Mesenchymal stem cell (in vitro differentiated cells and primary cell): ENCODE measurements at regions not wholly inside any gene's neighbourhood (a gene's known extent, or its start where the extent isn't known, plus 50 kb on each side); places are given as distances from the start of the nearest gene placed in this dataset.
"Not testable (repeated sequence)": the region's sequence is repeated elsewhere in the genome, so short reads cannot be mapped to it uniquely, and the experiment has no call there.

Experiments
- DNase-seq: peaks from one replicate; pipeline ENCODE4 v3.0.0-alpha.2; 2013
- H2AFZ ChIP-seq: one replicate; pipeline ENCODE4 v1.6.1; 2013; ENCODE audit warnings: low read depth, mild to moderate bottlenecking, control low read depth, inconsistent platforms, low read length, moderate library complexity
- H2AK5ac ChIP-seq: 2 replicates; pipeline ENCODE4 v1.6.1; 2013; ENCODE audit warnings: low read length, moderate library complexity, mild to moderate bottlenecking, inconsistent platforms; ENCODE audit not compliant: severe bottlenecking
- H2BK120ac ChIP-seq: one replicate; pipeline ENCODE4 v1.6.1; 2013; ENCODE audit warnings: low read depth, mild to moderate bottlenecking, inconsistent platforms, low read length, moderate library complexity
- H2BK12ac ChIP-seq, 2 experiments: one replicate each; pipeline ENCODE4 v1.6.1; 2013; ENCODE audit warnings: inconsistent platforms in 2 of 2, low read length in 2 of 2, mild to moderate bottlenecking in 2 of 2, moderate library complexity in 2 of 2, control low read depth in 1 of 2
- H2BK15ac ChIP-seq: one replicate; pipeline ENCODE4 v1.6.1; 2013; ENCODE audit warnings: mild to moderate bottlenecking, low read depth, inconsistent platforms; ENCODE audit not compliant: poor library complexity, severe bottlenecking
- H2BK5ac ChIP-seq: 2 replicates; pipeline ENCODE4 v1.6.1; 2013; ENCODE audit warnings: low read depth, mild to moderate bottlenecking, low read length, control low read depth, inconsistent platforms; ENCODE audit not compliant: poor library complexity, severe bottlenecking
- H3K14ac ChIP-seq, 2 experiments: one replicate each; pipeline ENCODE4 v1.6.1; 2013; ENCODE audit warnings: inconsistent platforms in 2 of 2, low read length in 2 of 2, control low read depth in 1 of 2, mild to moderate bottlenecking in 1 of 2, moderate library complexity in 1 of 2
- H3K18ac ChIP-seq, 2 experiments: one replicate each; pipeline ENCODE4 v1.6.1; 2013; ENCODE audit warnings: inconsistent platforms in 2 of 2, low read length in 2 of 2, control low read depth in 1 of 2, low read depth in 1 of 2, mild to moderate bottlenecking in 1 of 2
- H3K23ac ChIP-seq, 2 experiments: one replicate each; pipeline ENCODE4 v1.6.1; 2013; ENCODE audit warnings: inconsistent platforms in 2 of 2, low read length in 2 of 2, mild to moderate bottlenecking in 2 of 2, moderate library complexity in 2 of 2, control low read depth in 1 of 2
- H3K27ac ChIP-seq: 2 replicates; pipeline ENCODE4 v1.5.1; 2013; ENCODE audit warnings: mild to moderate bottlenecking, moderate library complexity, low read length, control low read depth, inconsistent platforms; ENCODE audit not compliant: poor library complexity, severe bottlenecking
- H3K27me3 ChIP-seq, 2 experiments: 2 replicates each; pipeline versions ENCODE4 v1.6.1 to v1.7.0; 2013; ENCODE audit warnings: low read length in 2 of 2, mild to moderate bottlenecking in 2 of 2, moderate library complexity in 2 of 2, control low read depth in 1 of 2, inconsistent platforms in 1 of 2; ENCODE audit not compliant: control insufficient read depth in 1 of 2, insufficient read depth in 1 of 2
- H3K36me3 ChIP-seq, 2 experiments: 2 replicates each; pipeline versions ENCODE4 v1.6.1 to v1.7.0; 2013; ENCODE audit warnings: low read length in 2 of 2, control low read depth in 1 of 2, inconsistent platforms in 1 of 2, low read depth in 1 of 2, mild to moderate bottlenecking in 1 of 2; ENCODE audit not compliant: insufficient read depth in 2 of 2, control insufficient read depth in 1 of 2
- H3K4ac ChIP-seq, 2 experiments: one replicate each; pipeline ENCODE4 v1.6.1; 2013; ENCODE audit warnings: inconsistent platforms in 2 of 2, low read length in 2 of 2, mild to moderate bottlenecking in 2 of 2, moderate library complexity in 2 of 2, control low read depth in 1 of 2, low read depth in 1 of 2
- H3K4me1 ChIP-seq: 2 replicates; pipeline ENCODE4 v1.6.1; 2013; ENCODE audit warnings: low read depth, low read length, control low read depth; ENCODE audit not compliant: control insufficient read depth, insufficient read depth
- H3K4me2 ChIP-seq: 2 replicates; pipeline ENCODE4 v1.6.1; 2013; ENCODE audit warnings: low read length, mild to moderate bottlenecking, inconsistent platforms; ENCODE audit not compliant: poor library complexity, severe bottlenecking
- H3K4me3 ChIP-seq, 2 experiments: 2 replicates each; pipeline versions ENCODE4 v1.5.1 to v1.7.0; 2013; ENCODE audit warnings: low read length in 2 of 2, mild to moderate bottlenecking in 2 of 2, control low read depth in 1 of 2, low read depth in 1 of 2; ENCODE audit not compliant: insufficient read depth in 1 of 2
- H3K79me1 ChIP-seq: replicated peaks from 2 replicates; pipeline ENCODE4 v1.6.1; 2013; ENCODE audit warnings: mild to moderate bottlenecking, control low read depth, low read length, inconsistent platforms; ENCODE audit not compliant: poor library complexity, severe bottlenecking
- H3K9ac ChIP-seq: 2 replicates; pipeline ENCODE4 v1.7.0; 2013; ENCODE audit warnings: mild to moderate bottlenecking, low read length, moderate library complexity
- H3K9me3 ChIP-seq: 2 replicates; pipeline ENCODE4 v1.7.0; 2013; ENCODE audit warnings: mild to moderate bottlenecking, low read length; ENCODE audit not compliant: control insufficient read depth
- H4K8ac ChIP-seq: one replicate; pipeline ENCODE4 v1.6.1; 2013; ENCODE audit warnings: inconsistent platforms, mild to moderate bottlenecking, low read length, moderate library complexity
- H4K91ac ChIP-seq: one replicate; pipeline ENCODE4 v1.6.1; 2013; ENCODE audit warnings: mild to moderate bottlenecking, low read length, inconsistent platforms
- WGBS: methylation state at CpG from one replicate; pipeline ENCODE4 v1.1.7; 2013; ENCODE audit warnings: mixed read lengths; 5-methylcytosine and 5-hydroxymethylcytosine counted together

GRCh38 chr4:161285461-161285860 is 878.3 kb downstream of the FSTL5 start:
- Histone ChIP-seq H2BK12ac (no peak overlapping the region), H3K14ac (no peak overlapping the region), H3K23ac (no peak overlapping the region), H2AK5ac (no peak overlapping the region), H3K27ac (no peak overlapping the region), H3K36me3 (no peaks in the 10 kb centered on the region), H4K91ac (no peak overlapping the region), H3K18ac (no peak overlapping the region), H3K4ac (no peak overlapping the region), H2BK15ac (no peak overlapping the region), H2BK120ac (no peak overlapping the region), H2AFZ (no peak overlapping the region), H3K4me2 (no peak overlapping the region), H3K79me1 (no peaks in the 10 kb centered on the region), H3K4me3 (no peak overlapping the region), H3K4me1 (no peaks in the 10 kb centered on the region), H3K9ac (no peak overlapping the region), H3K9me3 (peaks cover 5% of the 10 kb centered on the region), H3K27me3 (no peaks in the 10 kb centered on the region), H2BK5ac (no peak overlapping the region), H4K8ac (no peak overlapping the region)
- DNase-seq = no peak

GRCh38 chr4:161280929-161281328 is 882.9 kb downstream of the FSTL5 start:
- no peak overlapping the region for H4K91ac ChIP-seq

GRCh38 chr4:161279095-161279494 is 884.7 kb downstream of the FSTL5 start:
- Histone ChIP-seq H3K18ac (no peak overlapping the region), H2BK120ac (no peak overlapping the region), H3K36me3 (no peaks in the 10 kb centered on the region), H2BK12ac (no peak overlapping the region), H3K23ac (no peak overlapping the region), H3K4me1 (no peaks in the 10 kb centered on the region), H3K14ac (no peak overlapping the region), H3K4me3 (no peak overlapping the region), H3K4ac (no peak overlapping the region), H2BK5ac (no peak overlapping the region), H2AK5ac (no peak overlapping the region), H2BK15ac (no peak overlapping the region), H4K8ac (no peak overlapping the region), H3K27me3 (no peaks in the 10 kb centered on the region), H3K9me3 (peaks cover 4% of the 10 kb centered on the region), H3K79me1 (no peaks in the 10 kb centered on the region), H4K91ac (no peak overlapping the region), H2AFZ (no peak overlapping the region), H3K27ac (no peak overlapping the region), H3K4me2 (no peak overlapping the region), H3K9ac (no peak overlapping the region)
- no peak for DNase-seq
- no CpG with 5 or more reads among the region's 2 CpGs for WGBS

More at GRCh38 chr4:161280929-161281328, 882.9 kb downstream of the FSTL5 start:
- H3K14ac ChIP-seq = no peak overlapping the region
- H3K27me3 ChIP-seq = no peaks in the 10 kb centered on the region
- H3K36me3 ChIP-seq = no peaks in the 10 kb centered on the region
- no peak overlapping the region for H3K23ac ChIP-seq
- no peak overlapping the region for H3K27ac ChIP-seq
- no peak overlapping the region for H2AK5ac ChIP-seq
- no peaks in the 10 kb centered on the region for H3K4me1 ChIP-seq
- no peaks in the 10 kb centered on the region for H3K79me1 ChIP-seq
- no peak overlapping the region for H2BK120ac ChIP-seq
- no peak for DNase-seq
- H2BK5ac ChIP-seq = no peak overlapping the region
- H2BK15ac ChIP-seq = no peak overlapping the region
- no peak overlapping the region for H2AFZ ChIP-seq
- H4K8ac ChIP-seq = no peak overlapping the region
- 86% methylated on average over 1 of the region's 2 CpGs for WGBS
- H3K4me3 ChIP-seq = no peak overlapping the region
- H3K18ac ChIP-seq = no peak overlapping the region
- H3K4ac ChIP-seq = no peak overlapping the region
- H3K9me3 ChIP-seq = peaks cover 4% of the 10 kb centered on the region
- H3K4me2 ChIP-seq = no peak overlapping the region
- H3K9ac ChIP-seq = no peak overlapping the region
- H2BK12ac ChIP-seq = no peak overlapping the region

DNA sequence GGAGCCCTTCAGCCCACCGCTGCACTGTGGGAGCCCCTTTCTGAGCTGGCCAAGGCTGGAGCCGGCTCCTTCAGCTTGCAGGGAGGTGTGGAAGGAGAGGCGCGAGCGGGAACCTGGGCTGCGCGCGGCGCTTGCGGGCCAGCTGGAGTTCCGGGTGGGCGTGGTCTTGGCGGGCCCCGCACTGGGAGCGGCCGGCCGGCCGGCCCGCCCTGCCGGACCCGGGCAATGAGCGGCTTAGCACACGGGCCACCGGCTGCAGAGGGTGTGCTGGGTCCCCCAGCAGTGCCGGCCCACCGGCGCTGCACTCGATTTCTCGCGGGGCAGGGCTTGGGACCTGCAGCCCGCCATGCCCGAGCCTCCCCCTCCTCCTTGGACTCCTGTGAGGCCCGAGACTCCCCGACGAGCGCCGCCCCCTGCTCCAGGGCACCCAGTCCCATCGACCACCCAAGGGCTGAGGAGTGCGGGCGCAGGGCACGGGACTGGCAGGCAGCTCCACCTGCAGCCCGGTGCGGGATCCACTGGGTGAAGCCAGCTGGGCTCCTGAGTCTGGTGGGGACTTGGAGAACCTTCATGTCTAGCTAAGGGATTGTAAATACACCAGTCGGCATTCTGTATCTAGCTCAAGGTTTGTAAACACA is 886.5 kb downstream of the FSTL5 start:
- DNase-seq, H2BK12ac ChIP-seq, H3K23ac ChIP-seq, H2BK120ac ChIP-seq, H3K79me1 ChIP-seq, H3K36me3 ChIP-seq, H2BK15ac ChIP-seq, H4K91ac ChIP-seq, H3K4me3 ChIP-seq, H2BK5ac ChIP-seq, H4K8ac ChIP-seq, H3K27ac ChIP-seq, H3K14ac ChIP-seq, H3K9me3 ChIP-seq, H3K18ac ChIP-seq, H3K4ac ChIP-seq, H3K4me2 ChIP-seq, H3K9ac ChIP-seq, H2AK5ac ChIP-seq, H3K27me3 ChIP-seq, H3K4me1 ChIP-seq, H2AFZ ChIP-seq: not testable (repeated sequence)
- 95% methylated on average over 44 of the region's 44 CpGs for WGBS
